Osteoblast (primary cell): ENCODE measurements at regions not wholly inside any gene's neighbourhood (a gene's known extent, or its start where the extent isn't known, plus 50 kb on each side); places are given as distances from the start of the nearest gene placed in this dataset.

ENCODE experiments used
- DNase-seq: peaks from one replicate; pipeline ENCODE4 v3.0.0; 2011; ENCODE audit warnings: low spot score, mixed read lengths; ENCODE audit not compliant: insufficient read length; ENCODE audit errors: missing footprints
- H2AFZ ChIP-seq: 2 replicates; pipeline ENCODE4 v1.6.0; 2011; ENCODE audit warnings: mild to moderate bottlenecking, low read length
- H3K27ac ChIP-seq: 2 replicates; pipeline ENCODE4 v1.5.1; 2011; ENCODE audit warnings: mild to moderate bottlenecking, low read depth, low read length, moderate library complexity
- H3K27me3 ChIP-seq: 2 replicates; pipeline ENCODE4 v1.6.0; 2012; ENCODE audit warnings: mild to moderate bottlenecking, control low read depth, inconsistent platforms, low read length, moderate library complexity; ENCODE audit not compliant: insufficient read depth
- H3K36me3 ChIP-seq: 2 replicates; pipeline ENCODE4 v1.5.1; 2011; ENCODE audit warnings: mild to moderate bottlenecking, low read length, control low read depth, moderate library complexity; ENCODE audit not compliant: insufficient read depth
- H3K4me1 ChIP-seq: 2 replicates; pipeline ENCODE4 v1.5.1; 2011; ENCODE audit warnings: mild to moderate bottlenecking, low read length, control low read depth, moderate library complexity; ENCODE audit not compliant: insufficient read depth
- H3K4me2 ChIP-seq: 2 replicates; pipeline ENCODE4 v1.6.0; 2011; ENCODE audit warnings: mild to moderate bottlenecking, low read length; ENCODE audit not compliant: insufficient read depth
- H3K4me3 ChIP-seq: fragments of 200-600 bp; sonication (generic); 3 replicates; pipeline ENCODE4 v1.5.1; 2012; ENCODE audit warnings: mild to moderate bottlenecking, low read length, inconsistent platforms; ENCODE audit not compliant: insufficient read depth
- H3K79me2 ChIP-seq: 2 replicates; pipeline ENCODE4 v1.6.0; 2012; ENCODE audit warnings: mild to moderate bottlenecking, low read length, control low read depth, inconsistent platforms; ENCODE audit not compliant: insufficient read depth
- H3K9me3 ChIP-seq: 2 replicates; pipeline ENCODE4 v1.5.1; 2011; ENCODE audit warnings: low read depth, low read length, control low read depth
- H4K20me1 ChIP-seq: 2 replicates; pipeline ENCODE4 v1.6.0; 2012; ENCODE audit warnings: mild to moderate bottlenecking, low read length, control low read depth; ENCODE audit not compliant: insufficient read depth
- CTCF ChIP-seq: IDR thresholded peaks from 2 replicates; pipeline ENCODE4 v1.5.1; 2011; ENCODE audit warnings: mild to moderate bottlenecking, low read depth, low read length, moderate library complexity; ENCODE audit errors: extremely low read depth

GRCh38 chr7:155154586-155154985 lies 84.5 kb downstream of the HTR5A start:
- Histone ChIP-seq H3K4me2 (no peak overlapping the region), H3K9me3 (no peaks in the 10 kb centered on the region), H3K27me3 (no peaks in the 10 kb centered on the region), H4K20me1 (no peaks in the 10 kb centered on the region), H3K4me3 (no peak overlapping the region), H2AFZ (no peak overlapping the region), H3K36me3 (no peaks in the 10 kb centered on the region), H3K4me1 (no peaks in the 10 kb centered on the region), H3K79me2 (no peaks in the 10 kb centered on the region), H3K27ac (no peak overlapping the region)
- DNase-seq, result no peak
- no peak for TF ChIP-seq CTCF

GRCh38 chr7:155161690-155162089 lies 91.6 kb downstream of the HTR5A start:
- H3K4me3 ChIP-seq, result no peak overlapping the region
- H4K20me1 ChIP-seq, result no peaks in the 10 kb centered on the region
- H3K27me3 ChIP-seq, result no peaks in the 10 kb centered on the region
- H3K79me2 ChIP-seq, result no peaks in the 10 kb centered on the region
- H3K4me2 ChIP-seq, result no peak overlapping the region
- no peak overlapping the region for H3K27ac ChIP-seq
- H3K9me3 ChIP-seq, result no peaks in the 10 kb centered on the region
- no peaks in the 10 kb centered on the region for H3K4me1 ChIP-seq
- no peak for DNase-seq
- H2AFZ ChIP-seq, result no peak overlapping the region
- H3K36me3 ChIP-seq, result no peaks in the 10 kb centered on the region
- no peak for TF ChIP-seq CTCF

GRCh38 chr7:155162422-155162821 lies 92.3 kb downstream of the HTR5A start:
- Histone ChIP-seq H3K79me2 (no peaks in the 10 kb centered on the region), H3K27ac (no peak overlapping the region), H3K4me1 (peaks cover 2% of the 10 kb centered on the region), H2AFZ (no peak overlapping the region), H3K36me3 (no peaks in the 10 kb centered on the region), H3K27me3 (no peaks in the 10 kb centered on the region), H4K20me1 (no peaks in the 10 kb centered on the region), H3K9me3 (no peaks in the 10 kb centered on the region), H3K4me3 (no peak overlapping the region), H3K4me2 (no peak overlapping the region)
- no peak for DNase-seq
- no peak for TF ChIP-seq CTCF

GRCh38 chr7:155163696-155164095 lies 93.6 kb downstream of the HTR5A start:
- Histone ChIP-seq H3K4me2 (no peak overlapping the region), H3K4me3 (no peak overlapping the region), H3K36me3 (no peaks in the 10 kb centered on the region), H3K27me3 (no peaks in the 10 kb centered on the region), H3K79me2 (no peaks in the 10 kb centered on the region), H3K27ac (no peak overlapping the region), H3K4me1 (peaks cover 2% of the 10 kb centered on the region), H4K20me1 (no peaks in the 10 kb centered on the region), H2AFZ (no peak overlapping the region), H3K9me3 (no peaks in the 10 kb centered on the region)
- no peak for TF ChIP-seq CTCF
- DNase-seq, result no peak
